IMR-90 (cell line): ENCODE measurements at regions not wholly inside any gene's neighbourhood (a gene's known extent, or its start where the extent isn't known, plus 50 kb on each side); places are given as distances from the start of the nearest gene placed in this dataset.

ENCODE experiments used
- ATAC-seq: fragments of 200-7000 bp; cut with Tn5 transposase; 2 replicates; pipeline ENCODE4 v1.9.1; 2020; ENCODE audit warnings: low read depth, mild to moderate bottlenecking, moderate library complexity
- BruUV-seq: library from RNA; stranded (reverse); fragments of 400-500 nt; replicated peaks from 2 replicates; lab custom pipeline; 2021; lab: Mats Ljungman, UMichigan
- CTCF ChIA-PET: fragments of 300-600 bp; formaldehyde crosslinking; extraction: SDS; loops from one replicate; lab custom pipeline; 2021; ENCODE audit warnings: antibody characterized with exemption; lab: Yijun Ruan, JAX
- POLR2A ChIA-PET: fragments of 300-600 bp; sonication (Branson Sonifier 250); formaldehyde crosslinking; loops from one replicate; lab custom pipeline; 2022; ENCODE audit warnings: antibody characterized with exemption; ENCODE audit not compliant: unreplicated experiment; lab: Charles Lee
- DNase-seq: peaks from one replicate; pipeline ENCODE4 v3.0.0; 2013
- H2AFZ ChIP-seq: replicated peaks from 2 replicates; pipeline ENCODE3; 2013; ENCODE audit warnings: low read length, mild to moderate bottlenecking; ENCODE audit not compliant: poor library complexity
- H2AK5ac ChIP-seq: 2 replicates; pipeline ENCODE4 v1.6.1; 2013; ENCODE audit warnings: low read depth, low read length, inconsistent platforms
- H2AK9ac ChIP-seq: replicated peaks from 2 replicates; pipeline ENCODE3; 2013; ENCODE audit warnings: mild to moderate bottlenecking, low read depth, low read length, moderate library complexity; ENCODE audit not compliant: poor library complexity
- H2BK120ac ChIP-seq: 2 replicates; pipeline ENCODE4 v1.6.1; 2013; ENCODE audit warnings: low read depth, low read length, inconsistent platforms
- H2BK15ac ChIP-seq: 3 replicates; pipeline ENCODE4 v1.6.1; 2013; ENCODE audit warnings: low read depth, low read length, inconsistent platforms
- H2BK20ac ChIP-seq: 2 replicates; pipeline ENCODE4 v1.6.1; 2013; ENCODE audit warnings: low read depth, mild to moderate bottlenecking, inconsistent platforms, low read length, moderate library complexity
- H2BK5ac ChIP-seq: 2 replicates; pipeline ENCODE4 v1.6.1; 2013; ENCODE audit warnings: mild to moderate bottlenecking, low read depth, low read length, inconsistent platforms; ENCODE audit not compliant: poor library complexity, severe bottlenecking
- H3K14ac ChIP-seq: replicated peaks from 2 replicates; pipeline ENCODE4 v1.6.1; 2013; ENCODE audit warnings: low read depth, low read length, inconsistent platforms
- H3K18ac ChIP-seq: 2 replicates; pipeline ENCODE4 v1.6.1; 2013; ENCODE audit warnings: low read depth, low read length, control low read depth
- H3K23ac ChIP-seq: 2 replicates; pipeline ENCODE4 v1.6.1; 2013; ENCODE audit warnings: low read depth, low read length, inconsistent platforms
- H3K27ac ChIP-seq: 2 replicates; pipeline ENCODE4 v1.5.1; 2013; ENCODE audit warnings: mild to moderate bottlenecking, control low read depth, low read length; ENCODE audit not compliant: insufficient read depth
- H3K27me3 ChIP-seq: 2 replicates; pipeline ENCODE4 v1.6.1; 2013; ENCODE audit warnings: low read length; ENCODE audit not compliant: control insufficient read depth, insufficient read depth
- H3K36me3 ChIP-seq: 2 replicates; pipeline ENCODE4 v1.6.1; 2013; ENCODE audit warnings: low read length, mixed read lengths; ENCODE audit not compliant: control insufficient read depth, insufficient read depth
- H3K4ac ChIP-seq: 2 replicates; pipeline ENCODE4 v1.6.1; 2013; ENCODE audit warnings: low read depth, low read length, inconsistent platforms
- H3K4me1 ChIP-seq: 2 replicates; pipeline ENCODE4 v1.6.1; 2013; ENCODE audit warnings: low read length, mixed read lengths; ENCODE audit not compliant: control insufficient read depth, insufficient read depth
- H3K4me2 ChIP-seq: 2 replicates; pipeline ENCODE4 v1.6.1; 2013; ENCODE audit warnings: low read depth, mild to moderate bottlenecking, control low read depth, low read length, moderate library complexity
- H3K4me3 ChIP-seq: 2 replicates; pipeline ENCODE4 v1.5.1; 2013; ENCODE audit warnings: low read depth, mild to moderate bottlenecking, control low read depth, low read length, moderate library complexity; ENCODE audit not compliant: insufficient read depth
- H3K56ac ChIP-seq: 2 replicates; pipeline ENCODE4 v1.6.1; 2013; ENCODE audit warnings: low read length, inconsistent platforms; ENCODE audit not compliant: insufficient read depth; ENCODE audit errors: extremely low read depth
- H3K79me1 ChIP-seq, 2 experiments: 2 replicates each; pipeline ENCODE4 v1.6.1; 2013; ENCODE audit warnings: low read length in 2 of 2, inconsistent platforms in 1 of 2, low read depth in 1 of 2
- H3K9ac ChIP-seq: 2 replicates; pipeline ENCODE4 v1.6.1; 2013; ENCODE audit warnings: low read depth, low read length, control low read depth
- H3K9me1 ChIP-seq: 2 replicates; pipeline ENCODE4 v1.6.1; 2013; ENCODE audit warnings: low read length, inconsistent platforms; ENCODE audit not compliant: insufficient read depth
- H3K9me3 ChIP-seq: 2 replicates; pipeline ENCODE4 v1.6.1; 2013; ENCODE audit warnings: low read length; ENCODE audit not compliant: control insufficient read depth, insufficient read depth
- H4K20me1 ChIP-seq: 2 replicates; pipeline ENCODE4 v1.6.1; 2013; ENCODE audit warnings: low read length, inconsistent platforms; ENCODE audit not compliant: insufficient read depth
- H4K5ac ChIP-seq: 2 replicates; pipeline ENCODE4 v1.6.1; 2013; ENCODE audit warnings: mild to moderate bottlenecking, low read depth, low read length, control low read depth
- H4K8ac ChIP-seq, 2 experiments: 2 replicates each; pipeline ENCODE4 v1.6.1; 2013; ENCODE audit warnings: low read depth in 2 of 2, low read length in 2 of 2, control low read depth in 1 of 2, inconsistent platforms in 1 of 2
- H4K91ac ChIP-seq: 2 replicates; pipeline ENCODE4 v1.6.1; 2013; ENCODE audit warnings: low read depth, low read length, inconsistent platforms; ENCODE audit not compliant: insufficient read depth
- CHD1 ChIP-seq: IDR thresholded peaks from 2 replicates; pipeline ENCODE4 v1.6.1; 2012; ENCODE audit warnings: low read depth, low read length, improper control_type of control experiment
- WGBS, 2 experiments: methylation state at CpG; one replicate each; pipeline versions ENCODE4 v1.1.5 to v1.1.7; 2013; ENCODE audit warnings: missing lambda C conversion rate in 2 of 2; ENCODE audit not compliant: insufficient read length in 1 of 2; ENCODE audit errors: extremely low coverage in 2 of 2; 5-methylcytosine and 5-hydroxymethylcytosine counted together
- dilution Hi-C: fragments of 300-500 bp; cut with HindIII; formaldehyde crosslinking; loops from one replicate; pipeline ENCODE4 v1.14.3; 2018; ENCODE audit warnings: low sequenced_read_pairs; ENCODE audit not compliant: unreplicated experiment
- in situ Hi-C: fragments of 300-500 bp; cut with MboI; formaldehyde crosslinking; loops from 3 replicates; pipeline ENCODE4 v1.14.3; 2019; ENCODE audit warnings: low sequenced_read_pairs, inconsistent platforms, mixed read lengths
- intact Hi-C: fragments of 100-400 bp; cut with micrococcal nuclease; formaldehyde crosslinking; loops from 2 replicates; pipeline ENCODE4 v1.10.0; 2022
- TF ChIP-seq, protein P1 (sequence below): fragments of 150-350 bp; IDR thresholded peaks from 2 replicates; pipeline ENCODE4 v1.6.1; 2017; ENCODE audit warnings: mild to moderate bottlenecking, antibody characterized with exemption, low read length, low read depth

DNA sequence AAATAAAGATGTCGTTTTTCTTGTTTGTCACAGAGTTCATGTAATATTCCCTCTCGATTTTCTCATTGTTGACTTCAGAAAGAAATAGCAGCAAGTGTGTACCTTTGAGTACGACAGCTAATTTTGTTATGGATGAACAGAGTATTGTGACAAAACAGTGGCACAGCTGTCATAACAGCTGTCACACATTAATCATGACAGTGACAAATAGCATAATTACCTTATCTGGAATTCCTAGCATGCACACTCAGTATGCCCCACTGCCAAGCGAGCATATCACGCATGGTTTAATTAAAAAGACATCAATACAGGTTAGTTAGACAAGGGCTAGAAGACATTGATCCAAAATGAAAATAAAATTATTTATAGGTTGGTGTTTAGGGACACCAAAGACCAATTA is 375.1 kb downstream of the SPATA31D1 start:
- dilution Hi-C loops, result no loop called here
- Histone ChIP-seq H2AFZ (no peak overlapping the region), H3K4me2 (no peak overlapping the region), H3K18ac (no peak overlapping the region), H3K23ac (no peak overlapping the region), H3K27ac (no peak overlapping the region), H2BK5ac (no peak overlapping the region), H2AK9ac (no peak overlapping the region), H4K20me1 (no peaks in the 10 kb centered on the region), H3K27me3 (no peaks in the 10 kb centered on the region), H3K79me1 (no peaks in the 10 kb centered on the region), H2BK20ac (no peak overlapping the region), H3K9me3 (no peaks in the 10 kb centered on the region), H2BK15ac (no peak overlapping the region), H4K5ac (no peak overlapping the region), H3K9ac (no peak overlapping the region), H3K4me1 (no peaks in the 10 kb centered on the region), H2AK5ac (no peak overlapping the region), H3K14ac (no peak overlapping the region), H3K9me1 (no peaks in the 10 kb centered on the region), H3K4ac (no peak overlapping the region), H3K4me3 (no peak overlapping the region), H4K8ac (no peak overlapping the region), H3K56ac (no peak overlapping the region), H2BK120ac (no peak overlapping the region), H3K36me3 (no peaks in the 10 kb centered on the region), H4K91ac (no peak overlapping the region)
- WGBS, 2 experiments, result no CpG with 5 or more reads among the region's 5 CpGs
- intact Hi-C loops, result no loop called here
- DNase-seq, result no peak
- no peak for ATAC-seq
- CTCF ChIA-PET, result no interaction called here
- BruUV-seq, result no TSS peak
- TF ChIP-seq CHD1, result no peak
- TF ChIP-seq, protein P1, sequence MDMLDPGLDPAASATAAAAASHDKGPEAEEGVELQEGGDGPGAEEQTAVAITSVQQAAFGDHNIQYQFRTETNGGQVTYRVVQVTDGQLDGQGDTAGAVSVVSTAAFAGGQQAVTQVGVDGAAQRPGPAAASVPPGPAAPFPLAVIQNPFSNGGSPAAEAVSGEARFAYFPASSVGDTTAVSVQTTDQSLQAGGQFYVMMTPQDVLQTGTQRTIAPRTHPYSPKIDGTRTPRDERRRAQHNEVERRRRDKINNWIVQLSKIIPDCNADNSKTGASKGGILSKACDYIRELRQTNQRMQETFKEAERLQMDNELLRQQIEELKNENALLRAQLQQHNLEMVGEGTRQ, result no peak
- in situ Hi-C loops, result no loop called here
- POLR2A ChIA-PET, result no interaction called here
